Endothelial cell (in vitro differentiated cells): ENCODE measurements at regions not wholly inside any gene's neighbourhood (a gene's known extent, or its start where the extent isn't known, plus 50 kb on each side); places are given as distances from the start of the nearest gene placed in this dataset.

ENCODE experiments used
- DNase-seq: peaks from one replicate; pipeline ENCODE4 v3.0.0; 2021; ENCODE audit warnings: low spot score
- H3K27ac Mint-ChIP-seq: one replicate; pipeline ENCODE4 v1.8.0; 2021; ENCODE audit warnings: mixed read lengths, inconsistent platforms; ENCODE audit not compliant: unreplicated experiment
- H3K27me3 Mint-ChIP-seq: one replicate; pipeline ENCODE4 v1.8.0; 2021; ENCODE audit warnings: mild to moderate bottlenecking, moderate library complexity, mixed read lengths, inconsistent platforms; ENCODE audit not compliant: unreplicated experiment
- H3K36me3 Mint-ChIP-seq: one replicate; pipeline ENCODE4 v1.8.0; 2021; ENCODE audit warnings: mild to moderate bottlenecking, low read depth, mixed read lengths, inconsistent platforms; ENCODE audit not compliant: unreplicated experiment
- H3K4me1 Mint-ChIP-seq: one replicate; pipeline ENCODE4 v1.8.0; 2021; ENCODE audit warnings: mild to moderate bottlenecking, mixed read lengths, inconsistent platforms; ENCODE audit not compliant: unreplicated experiment
- H3K4me3 Mint-ChIP-seq: one replicate; pipeline ENCODE4 v1.8.0; 2021; ENCODE audit warnings: mild to moderate bottlenecking, mixed read lengths, inconsistent platforms; ENCODE audit not compliant: unreplicated experiment
- H3K9me3 Mint-ChIP-seq: one replicate; pipeline ENCODE4 v1.8.0; 2021; ENCODE audit warnings: mixed read lengths, inconsistent platforms; ENCODE audit not compliant: unreplicated experiment
- CTCF ChIP-seq: fragments of 200-600 bp; sonication (generic); IDR thresholded peaks from one replicate; pipeline ENCODE4 v1.5.0; 2021; ENCODE audit warnings: antibody characterized with exemption; ENCODE audit not compliant: unreplicated experiment

- no peak for DNase-seq
- no peak overlapping the region for H3K27ac Mint-ChIP-seq
- H3K4me3 Mint-ChIP-seq = no peak overlapping the region
- peaks cover 2% of the 10 kb centered on the region for H3K27me3 Mint-ChIP-seq
- peaks cover 7% of the 10 kb centered on the region for H3K4me1 Mint-ChIP-seq
- H3K36me3 Mint-ChIP-seq = no peaks in the 10 kb centered on the region
- no peak for TF ChIP-seq CTCF
- H3K9me3 Mint-ChIP-seq = no peaks in the 10 kb centered on the region
Measured at GRCh38 chr2:88866756-88867155, 175.3 kb downstream of the RPIA start.

GRCh38 chr2:88868861-88869260, 177.4 kb downstream of the RPIA start:
- peaks cover 7% of the 10 kb centered on the region for H3K4me1 Mint-ChIP-seq
- no peaks in the 10 kb centered on the region for H3K9me3 Mint-ChIP-seq
- no peak for TF ChIP-seq CTCF
- H3K4me3 Mint-ChIP-seq = no peak overlapping the region
- no peak for DNase-seq
- H3K27ac Mint-ChIP-seq = no peak overlapping the region
- no peaks in the 10 kb centered on the region for H3K36me3 Mint-ChIP-seq
- H3K27me3 Mint-ChIP-seq = peaks cover 2% of the 10 kb centered on the region

GRCh38 chr2:88870267-88870839, 178.9 kb downstream of the RPIA start:
- TF ChIP-seq CTCF = no peak
- Mint-ChIP-seq H3K27ac (no peak overlapping the region), H3K4me1 (peaks cover 7% of the 10 kb centered on the region), H3K36me3 (no peaks in the 10 kb centered on the region), H3K27me3 (peaks cover 2% of the 10 kb centered on the region), H3K4me3 (no peak overlapping the region), H3K9me3 (no peaks in the 10 kb centered on the region)
- no peak for DNase-seq

- Mint-ChIP-seq H3K4me1 (peaks cover 7% of the 10 kb centered on the region), H3K36me3 (no peaks in the 10 kb centered on the region), H3K27me3 (peaks cover 2% of the 10 kb centered on the region), H3K27ac (no peak overlapping the region), H3K4me3 (no peak overlapping the region), H3K9me3 (no peaks in the 10 kb centered on the region)
- DNase-seq = no peak
- TF ChIP-seq CTCF = no peak
Measured at GRCh38 chr2:88871336-88871735, 179.9 kb downstream of the RPIA start.

GRCh38 chr2:88873620-88874019, 182.1 kb downstream of the RPIA start:
- no peak overlapping the region for H3K4me3 Mint-ChIP-seq
- H3K27me3 Mint-ChIP-seq = peaks cover 2% of the 10 kb centered on the region
- peaks cover 7% of the 10 kb centered on the region for H3K4me1 Mint-ChIP-seq
- no peak for TF ChIP-seq CTCF
- no peaks in the 10 kb centered on the region for H3K36me3 Mint-ChIP-seq
- no peak overlapping the region for H3K27ac Mint-ChIP-seq
- H3K9me3 Mint-ChIP-seq = no peaks in the 10 kb centered on the region
- DNase-seq = no peak
